ENCODE measurements at regions not wholly inside any gene's neighbourhood (a gene's known extent, or its start where the extent isn't known, plus 50 kb on each side); places are given as distances from the start of the nearest gene placed in this dataset.

- Mint-ChIP-seq H3K9me3 (ENCODE audit: unreplicated experiment) (no peaks in the 10 kb centered on the region), H3K27me3 (ENCODE audit: unreplicated experiment) (peaks cover 2% of the 10 kb centered on the region), H3K4me1 (ENCODE audit: unreplicated experiment) (no peaks in the 10 kb centered on the region), H3K36me3 (ENCODE audit: low read depth, unreplicated experiment) (no peaks in the 10 kb centered on the region), H3K4me3 (ENCODE audit: unreplicated experiment) (no peak overlapping the region), H3K27ac (ENCODE audit: unreplicated experiment) (no peak overlapping the region)
- no peak for TF ChIP-seq CTCF (IDR thresholded peaks at IDR 0.05; ENCODE audit: unreplicated experiment)
- no peak for DNase-seq (ENCODE audit: low spot score)
These were observed 891.2 kb downstream of the BCL11A start for GRCh38 chr2:59662127-59662861.

- no peaks in the 10 kb centered on the region for H3K4me1 Mint-ChIP-seq (ENCODE audit: unreplicated experiment)
- H3K27me3 Mint-ChIP-seq (ENCODE audit: unreplicated experiment) = peaks cover 2% of the 10 kb centered on the region
- H3K4me3 Mint-ChIP-seq (ENCODE audit: unreplicated experiment) = no peak overlapping the region
- no peak for TF ChIP-seq CTCF (IDR thresholded peaks at IDR 0.05; ENCODE audit: unreplicated experiment)
- no peak overlapping the region for H3K27ac Mint-ChIP-seq (ENCODE audit: unreplicated experiment)
- no peaks in the 10 kb centered on the region for H3K36me3 Mint-ChIP-seq (ENCODE audit: low read depth, unreplicated experiment)
- DNase-seq (ENCODE audit: low spot score) = no peak
- H3K9me3 Mint-ChIP-seq (ENCODE audit: unreplicated experiment) = no peaks in the 10 kb centered on the region
These were observed 893.2 kb downstream of the BCL11A start for GRCh38 chr2:59660262-59660661.

DNA sequence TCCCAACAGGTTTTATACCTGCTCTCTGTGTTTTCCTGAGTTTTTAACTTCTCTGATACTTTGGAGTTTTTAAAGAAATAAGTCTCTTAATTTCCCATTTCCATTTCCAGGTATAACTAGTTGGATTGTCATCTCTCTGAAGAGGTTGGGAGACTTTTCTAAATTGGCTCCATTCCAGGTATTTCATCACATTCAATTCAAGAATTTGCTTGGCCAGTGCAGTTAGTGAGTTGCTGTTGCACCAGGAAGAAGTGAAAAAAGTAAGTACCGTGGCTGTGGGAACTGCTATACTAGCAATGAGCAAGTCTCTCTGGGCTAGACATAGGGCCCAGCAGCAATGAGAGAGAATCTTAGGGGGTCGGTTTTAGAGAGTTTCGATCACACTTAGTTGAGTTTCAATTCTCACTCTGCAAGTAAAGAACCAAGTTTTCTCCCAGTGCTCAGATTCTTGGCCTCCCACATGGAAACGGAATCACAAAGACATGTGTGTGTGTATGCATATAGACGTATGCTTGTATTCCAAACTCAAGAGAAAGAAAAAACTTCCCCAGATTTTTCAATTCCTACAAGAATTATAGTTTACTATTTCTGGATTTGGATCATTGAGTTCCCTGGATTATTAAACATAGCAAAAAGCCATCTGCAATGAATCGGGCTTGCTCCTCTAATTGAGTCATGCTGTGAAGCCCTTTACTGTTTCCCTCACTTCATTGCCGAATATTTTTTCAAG is 894.4 kb downstream of the BCL11A start:
- Mint-ChIP-seq H3K4me1 (ENCODE audit: unreplicated experiment) (no peaks in the 10 kb centered on the region), H3K4me3 (ENCODE audit: unreplicated experiment) (no peak overlapping the region), H3K27me3 (ENCODE audit: unreplicated experiment) (peaks cover 2% of the 10 kb centered on the region), H3K36me3 (ENCODE audit: low read depth, unreplicated experiment) (no peaks in the 10 kb centered on the region), H3K9me3 (ENCODE audit: unreplicated experiment) (no peaks in the 10 kb centered on the region), H3K27ac (ENCODE audit: unreplicated experiment) (no peak overlapping the region)
- no peak for DNase-seq (ENCODE audit: low spot score)
- TF ChIP-seq CTCF (IDR thresholded peaks at IDR 0.05; ENCODE audit: unreplicated experiment) = no peak

GRCh38 chr2:59655809-59656208 is 897.6 kb downstream of the BCL11A start:
- Mint-ChIP-seq H3K27ac (ENCODE audit: unreplicated experiment) (no peak overlapping the region), H3K27me3 (ENCODE audit: unreplicated experiment) (no peaks in the 10 kb centered on the region)

More at GRCh38 chr2:59655809-59656208, 897.6 kb downstream of the BCL11A start:
- TF ChIP-seq CTCF (IDR thresholded peaks at IDR 0.05; ENCODE audit: unreplicated experiment) = no peak
- Mint-ChIP-seq H3K4me1 (ENCODE audit: unreplicated experiment) (no peaks in the 10 kb centered on the region), H3K9me3 (ENCODE audit: unreplicated experiment) (no peaks in the 10 kb centered on the region), H3K4me3 (ENCODE audit: unreplicated experiment) (no peak overlapping the region), H3K36me3 (ENCODE audit: low read depth, unreplicated experiment) (no peaks in the 10 kb centered on the region)
- no peak for DNase-seq (ENCODE audit: low spot score)
